HG02798 (cell line): ENCODE measurements at regions not wholly inside any gene's neighbourhood (a gene's known extent, or its start where the extent isn't known, plus 50 kb on each side); places are given as distances from the start of the nearest gene placed in this dataset.

Source experiments
- ATAC-seq: cut with Tn5 transposase; IDR thresholded peaks from one replicate; pipeline ENCODE4 v1.9.1; 2021; ENCODE audit warnings: mild to moderate bottlenecking; ENCODE audit not compliant: unreplicated experiment, poor library complexity

DNA sequence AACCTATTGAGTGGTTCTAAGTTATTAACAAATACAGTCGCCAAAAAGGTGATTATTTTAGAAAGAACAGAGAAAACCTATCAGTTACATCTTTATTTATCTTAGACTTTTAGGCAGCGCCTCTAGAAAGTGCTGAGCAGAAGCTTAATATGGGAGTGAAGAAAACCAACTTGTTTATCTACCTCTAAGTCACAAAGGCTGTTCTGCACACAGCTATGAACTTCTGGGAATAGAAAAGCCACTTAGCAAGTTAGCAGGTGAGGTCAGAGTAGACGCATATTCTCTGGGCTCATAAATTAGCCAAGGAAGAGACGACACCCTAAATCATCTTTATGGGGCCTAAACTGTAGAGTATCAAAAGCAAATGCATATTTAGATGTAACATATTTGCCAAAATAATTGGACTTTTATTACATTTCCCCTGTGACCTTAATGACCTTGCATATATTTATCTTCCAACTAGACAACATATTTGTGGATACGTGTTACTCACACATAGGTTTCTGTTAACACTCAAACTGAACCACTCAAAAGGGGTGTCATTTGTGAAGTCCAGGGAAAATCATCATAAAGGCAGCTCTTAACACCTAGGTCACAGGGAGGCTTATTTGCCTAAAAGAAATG is 267.1 kb downstream of the ADGB start:
- ATAC-seq: no peak

DNA sequence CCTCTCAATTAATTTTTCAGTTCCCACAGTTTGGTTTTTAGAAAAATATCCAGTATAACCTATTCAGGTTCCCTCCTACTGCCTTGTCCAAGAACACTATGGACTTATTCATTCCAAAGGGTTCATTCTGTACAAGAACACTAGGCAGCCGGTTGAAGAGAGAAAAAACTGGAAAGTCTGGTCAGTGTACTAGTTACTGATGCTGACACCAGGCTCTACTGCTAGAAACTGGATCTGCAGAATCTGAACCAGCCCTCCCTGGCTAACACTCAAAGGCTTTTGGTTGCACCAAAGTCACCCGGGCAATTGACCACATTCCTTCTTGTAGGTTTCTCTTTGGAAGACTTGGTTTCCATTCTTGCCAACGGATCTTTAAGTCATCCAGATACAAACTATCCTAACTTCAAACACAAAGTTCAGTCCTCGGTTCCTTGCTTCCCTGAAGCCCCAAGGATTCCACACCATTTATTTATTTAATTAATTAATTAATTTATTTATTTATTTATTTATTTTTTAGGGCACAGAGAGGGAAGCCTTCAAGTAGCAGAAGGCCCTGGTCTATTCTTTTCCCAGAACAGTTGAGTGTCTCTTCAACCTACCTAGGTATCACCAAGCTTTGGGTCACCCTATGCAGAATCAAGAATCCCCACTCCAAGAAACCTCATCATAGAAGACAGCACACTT is 268.1 kb downstream of the ADGB start:
- ATAC-seq: no peak

DNA sequence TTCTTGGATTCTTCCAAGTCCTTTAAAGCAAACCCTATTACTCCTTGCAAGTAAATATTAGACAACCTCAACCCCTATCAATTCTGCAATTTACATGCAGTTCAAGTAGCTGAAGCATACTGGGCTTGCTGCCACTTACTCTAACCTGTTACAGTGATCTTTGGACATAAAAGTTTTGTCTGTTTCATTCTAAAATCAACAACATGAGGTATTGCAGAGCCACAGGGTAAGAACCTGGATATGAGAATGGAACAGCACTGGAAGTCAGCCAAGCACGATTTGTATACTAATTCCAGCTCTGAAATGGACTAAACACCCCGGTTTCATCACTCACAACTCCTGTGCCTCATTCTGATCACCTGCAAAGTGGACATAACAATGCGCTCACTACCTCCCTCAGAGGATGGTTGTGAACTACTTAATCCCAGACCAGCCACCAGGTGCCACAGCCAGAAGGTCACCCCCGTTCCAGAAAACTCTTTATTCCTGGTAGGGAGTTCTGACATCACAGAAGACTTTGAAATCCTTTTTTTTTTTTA is 270.0 kb downstream of the ADGB start:
- no peak for ATAC-seq

DNA sequence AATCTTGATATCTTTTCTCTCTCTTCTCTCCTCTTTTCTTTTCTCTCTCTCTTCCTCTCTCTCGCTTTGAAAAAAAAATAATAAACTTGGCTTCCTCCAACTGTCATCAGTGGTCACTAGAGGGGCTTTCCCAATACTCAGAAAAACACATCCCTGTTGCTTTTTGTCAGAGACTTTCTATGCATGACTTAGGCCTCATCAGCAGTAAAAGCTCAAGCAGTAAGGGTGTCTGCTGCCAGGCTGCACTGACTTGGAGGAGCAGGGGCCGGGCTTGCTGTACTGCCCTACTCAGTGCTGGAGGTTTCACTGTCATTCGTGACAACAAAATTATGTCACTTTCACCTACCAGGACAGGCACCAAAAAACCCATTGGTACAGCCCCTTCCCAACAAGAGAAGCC is 272.0 kb downstream of the ADGB start:
- peak; percentile 77 for ATAC-seq

DNA sequence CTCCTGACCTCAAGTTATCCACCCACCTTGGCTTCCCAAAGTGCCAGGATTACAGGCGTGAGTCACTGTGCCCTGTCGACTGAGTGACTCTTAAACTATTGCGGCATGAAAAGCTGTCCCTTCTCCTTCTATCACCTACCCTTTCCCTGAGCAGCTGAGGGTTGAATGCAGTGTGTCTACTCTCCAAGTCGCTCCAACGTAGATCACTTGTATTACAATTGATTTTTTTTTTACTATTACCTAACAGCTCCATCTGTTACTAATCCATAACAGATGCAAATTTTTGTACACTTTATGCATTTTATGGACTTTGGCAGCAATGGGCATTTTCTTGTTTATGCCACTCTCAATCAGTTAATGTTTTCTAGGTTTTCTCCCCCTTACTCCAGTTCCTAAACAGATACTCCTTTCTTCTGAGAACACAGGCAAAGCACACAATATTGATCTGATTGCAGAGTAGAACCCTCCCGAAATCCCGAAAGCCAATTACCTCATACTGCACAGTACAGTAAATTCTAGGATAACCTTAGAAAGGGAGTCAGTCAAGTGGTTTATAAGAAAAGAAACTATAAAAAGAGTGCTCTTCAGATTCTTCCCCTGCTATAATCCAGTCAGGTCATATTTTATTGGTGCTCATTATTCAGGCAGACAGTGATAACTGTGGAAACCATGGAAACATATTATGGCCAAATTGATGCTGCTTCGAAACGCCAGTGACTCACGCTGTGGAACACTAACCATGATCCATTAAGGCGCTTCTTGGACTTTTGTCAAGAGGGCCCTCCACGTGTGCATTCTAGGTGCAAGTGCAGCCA is 273.0 kb downstream of the ADGB start:
- ATAC-seq: no peak

DNA sequence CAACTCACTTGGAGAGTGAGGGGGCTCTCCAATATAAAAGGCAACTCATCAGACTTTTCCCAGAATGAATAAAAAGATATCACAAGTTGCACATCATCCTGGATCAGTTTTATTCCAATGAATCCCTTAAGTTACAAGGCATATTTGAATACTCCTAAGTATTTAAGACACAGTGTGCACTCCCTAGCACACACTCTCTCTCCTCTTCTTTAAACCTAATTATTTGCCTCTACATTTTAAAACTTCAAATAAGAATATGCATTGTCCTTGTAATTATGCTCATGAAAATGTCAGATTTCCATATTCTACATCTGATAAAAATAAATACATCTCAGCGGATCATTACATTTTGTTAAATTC is 273.6 kb downstream of the ADGB start:
- no peak for ATAC-seq

DNA sequence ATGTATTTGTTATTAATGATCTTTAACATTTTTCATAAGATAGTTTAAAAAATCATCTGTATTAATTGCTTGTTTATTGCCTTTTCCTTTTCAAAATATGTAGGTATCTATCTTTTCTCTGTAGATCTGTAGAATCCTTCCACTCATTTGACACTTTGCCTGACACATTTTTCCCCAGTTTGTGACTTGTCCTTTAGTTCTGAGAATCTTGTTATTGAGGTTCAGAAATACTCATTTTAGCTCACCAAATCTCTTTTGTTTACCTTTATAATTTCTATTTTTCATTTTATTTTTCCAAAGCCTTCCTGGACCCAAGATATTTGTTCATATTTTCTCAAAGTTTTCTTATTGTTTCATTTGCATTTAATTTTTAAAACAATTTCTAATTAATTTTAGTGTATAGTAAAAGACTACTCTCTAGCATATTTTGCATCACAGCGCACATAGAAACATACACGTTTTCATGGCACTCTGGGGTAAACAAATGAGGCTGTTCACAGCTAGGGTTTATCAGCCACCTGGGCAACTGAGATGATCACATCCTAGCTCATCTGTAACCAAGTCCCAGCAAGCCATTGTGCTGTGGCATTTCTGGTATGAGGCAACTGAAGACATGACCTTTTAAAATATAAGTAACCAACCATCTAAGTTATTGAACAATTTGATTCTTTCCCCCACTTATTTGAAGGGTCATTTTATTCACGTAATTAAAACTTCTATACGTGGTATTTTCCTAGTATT is 275.7 kb downstream of the ADGB start:
- no peak for ATAC-seq

DNA sequence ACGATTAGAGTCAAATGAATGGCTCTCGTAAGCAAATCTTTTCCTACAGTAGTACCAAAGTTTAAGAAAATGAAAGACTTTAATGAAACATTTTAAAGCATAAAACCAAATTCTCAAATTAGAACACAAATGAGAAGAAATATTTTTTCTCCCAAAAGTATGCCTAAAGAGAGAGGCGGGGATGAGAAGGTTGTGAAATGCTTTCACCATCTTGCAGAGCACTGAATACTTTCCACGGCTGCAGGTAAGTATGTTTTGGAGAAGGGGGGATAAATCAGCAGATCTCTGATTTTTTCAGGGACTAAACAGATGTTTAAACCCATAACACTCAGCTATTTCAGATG is 277.1 kb downstream of the ADGB start:
- ATAC-seq: no peak

DNA sequence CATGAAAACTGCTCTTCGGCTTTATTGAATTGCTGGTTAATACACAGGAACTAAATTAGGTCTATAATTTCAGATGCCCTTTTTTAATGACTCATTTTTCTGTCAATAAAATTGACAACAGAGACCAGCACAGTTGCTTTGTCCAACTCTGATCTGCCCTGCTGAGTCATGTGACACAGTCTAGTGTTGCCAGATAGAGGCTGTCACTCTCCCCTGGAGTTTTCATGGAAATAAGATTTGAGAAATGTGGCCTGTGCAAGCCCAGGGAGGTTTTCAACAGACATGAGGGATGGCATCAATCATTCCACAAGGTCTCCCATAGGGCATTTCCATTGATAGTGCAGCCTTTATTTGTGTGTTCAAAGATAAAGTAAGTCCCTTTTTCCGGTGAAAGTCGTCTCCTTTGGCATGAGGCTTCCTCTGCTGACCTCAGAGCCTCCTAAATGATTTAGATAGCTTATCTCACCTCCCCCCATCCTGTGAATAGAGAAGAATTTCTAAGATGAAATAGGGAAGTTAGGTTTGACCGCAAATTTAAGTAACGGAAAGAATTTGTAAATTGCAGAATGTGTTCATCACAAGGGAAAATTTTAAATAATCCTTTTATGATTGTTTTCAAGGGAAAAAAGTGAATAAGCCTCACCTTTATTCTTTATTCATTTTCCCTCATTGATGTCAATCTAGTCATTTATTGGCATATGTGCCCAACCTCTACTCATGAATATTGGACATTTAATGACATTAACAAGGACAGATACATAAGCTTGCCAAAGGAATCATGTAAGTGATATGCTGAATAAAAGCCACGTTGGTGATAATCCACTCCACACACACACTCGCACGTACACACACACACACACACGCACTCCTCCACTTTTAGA is 277.7 kb downstream of the ADGB start:
- no peak for ATAC-seq

DNA sequence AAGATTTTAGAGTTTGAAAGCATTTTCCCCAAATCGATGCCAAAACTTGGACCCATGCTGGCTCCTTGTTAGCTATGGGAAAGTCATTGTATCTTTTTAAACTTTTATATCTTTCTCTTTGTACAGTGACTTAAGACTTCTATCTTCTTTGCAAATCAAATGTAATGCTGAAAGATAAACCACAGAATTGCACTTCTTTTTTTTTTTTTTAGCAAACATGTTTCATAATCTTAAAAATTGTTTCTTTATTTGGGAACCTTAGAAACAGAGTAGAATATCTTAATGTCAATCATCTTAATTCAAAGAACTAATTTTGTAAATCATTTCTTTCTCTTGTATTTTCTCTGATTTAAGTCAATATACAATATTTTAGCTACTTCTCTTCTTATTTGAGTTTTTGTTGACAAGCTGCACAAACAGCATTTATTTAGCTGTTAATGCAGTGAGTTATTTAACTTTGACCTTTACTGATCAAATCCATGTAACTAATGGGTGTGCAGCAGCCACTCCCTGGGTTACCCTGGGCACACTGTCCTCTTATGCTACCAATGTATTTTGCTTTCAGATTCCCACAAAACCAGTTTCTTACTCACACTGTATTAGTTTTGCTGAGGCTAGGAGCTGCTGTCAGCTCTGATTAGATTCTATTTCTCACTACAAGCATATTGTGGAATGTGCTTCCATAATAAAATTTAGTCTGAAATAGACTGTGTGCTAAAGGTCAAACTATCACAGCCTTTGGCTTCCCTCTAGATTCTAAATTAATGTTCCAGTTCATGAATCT is 279.6 kb downstream of the ADGB start:
- ATAC-seq: no peak

DNA sequence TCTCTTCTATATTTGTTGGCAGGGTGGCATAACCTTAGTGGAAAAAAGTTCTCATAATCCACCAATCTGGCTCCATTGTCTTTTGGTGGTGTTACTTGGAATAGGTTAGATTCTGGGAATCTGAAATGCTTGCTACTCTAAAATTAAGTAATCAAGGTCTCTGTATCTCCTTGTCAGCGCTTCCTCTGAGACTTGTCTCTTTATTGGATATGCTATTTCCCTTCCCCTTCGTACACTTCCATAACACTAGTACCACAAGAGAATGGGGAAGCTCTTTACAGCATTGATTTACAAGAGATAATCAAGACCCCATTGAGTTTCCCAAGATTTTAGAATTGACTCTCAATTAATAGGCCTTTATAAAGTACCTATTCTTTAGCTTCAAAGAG is 280.2 kb downstream of the ADGB start:
- ATAC-seq: no peak

DNA sequence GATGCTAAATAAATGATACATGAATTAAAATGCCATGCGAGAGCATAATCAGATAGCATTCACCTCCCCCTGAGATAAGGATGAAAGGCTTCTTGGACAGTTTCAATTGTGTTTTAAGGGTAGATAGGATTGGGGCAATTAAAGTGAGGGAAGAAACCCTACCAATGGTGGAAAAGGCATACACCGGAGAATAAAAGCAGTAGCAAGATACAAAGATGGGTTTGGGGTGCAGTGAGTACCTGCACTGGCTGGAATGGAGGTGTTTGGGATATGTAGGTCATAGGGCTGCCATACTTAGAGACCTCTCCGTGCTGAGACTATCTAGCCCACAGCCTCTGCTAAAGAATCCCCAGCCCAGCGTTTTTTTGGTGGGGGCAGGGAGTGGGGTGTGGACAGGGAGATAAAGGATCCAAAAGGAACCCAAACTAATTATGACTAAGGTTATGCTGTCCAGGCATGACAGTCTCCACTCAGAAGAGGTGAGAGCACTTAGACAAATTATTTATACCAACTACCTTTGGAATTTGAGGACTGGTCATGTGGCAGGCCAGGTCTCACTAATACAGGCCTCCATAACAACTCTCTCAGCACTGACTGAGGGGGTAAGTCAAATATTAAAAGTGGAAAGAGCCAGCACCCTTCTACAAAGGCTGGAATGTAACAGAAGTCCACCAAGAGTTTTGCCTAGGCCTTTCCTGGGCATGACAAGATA is 280.8 kb downstream of the ADGB start:
- no peak for ATAC-seq

DNA sequence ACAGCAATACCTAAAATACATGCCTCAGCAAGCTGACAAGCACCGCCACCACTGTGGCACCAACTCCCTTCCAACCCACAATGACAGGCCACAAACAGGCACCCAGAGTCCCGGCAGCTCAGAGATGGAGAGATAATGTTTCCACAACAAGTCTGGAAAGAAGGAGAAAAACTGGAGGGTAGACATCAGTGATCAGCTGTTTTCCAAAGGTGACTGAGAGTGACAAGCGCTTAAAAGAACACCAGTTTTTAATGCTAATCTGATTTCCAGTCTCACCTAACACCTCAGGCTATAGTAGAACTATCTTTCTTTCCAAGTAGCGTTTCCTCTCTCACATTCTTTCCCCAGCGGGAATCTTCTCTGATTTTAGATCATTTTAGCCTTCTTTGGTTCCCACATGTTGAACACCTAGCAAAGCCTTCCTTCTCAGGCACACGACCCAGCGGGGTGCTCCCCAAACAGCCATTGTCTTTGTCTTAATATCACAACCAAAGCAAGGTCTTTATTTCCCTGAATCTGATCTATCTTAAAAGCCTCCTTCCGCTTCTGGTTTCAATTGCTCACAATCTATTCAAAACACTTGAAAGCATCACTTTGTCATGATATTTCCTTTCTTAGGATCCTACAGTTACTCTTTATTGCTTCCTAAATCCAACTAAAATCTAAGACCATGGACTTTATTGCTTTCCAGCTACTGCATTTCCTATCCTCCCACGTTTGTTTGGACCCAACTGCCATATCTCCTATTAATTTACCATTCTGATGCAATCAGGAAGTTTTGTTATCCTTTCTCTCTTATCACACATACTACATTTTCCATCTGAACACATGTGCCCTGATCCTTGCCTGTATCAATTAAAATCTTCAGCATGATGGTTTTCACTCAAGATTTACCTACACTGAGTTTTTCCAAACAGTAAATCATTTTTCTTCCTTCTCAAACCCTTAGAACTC is 282.7 kb downstream of the ADGB start:
- no peak for ATAC-seq

DNA sequence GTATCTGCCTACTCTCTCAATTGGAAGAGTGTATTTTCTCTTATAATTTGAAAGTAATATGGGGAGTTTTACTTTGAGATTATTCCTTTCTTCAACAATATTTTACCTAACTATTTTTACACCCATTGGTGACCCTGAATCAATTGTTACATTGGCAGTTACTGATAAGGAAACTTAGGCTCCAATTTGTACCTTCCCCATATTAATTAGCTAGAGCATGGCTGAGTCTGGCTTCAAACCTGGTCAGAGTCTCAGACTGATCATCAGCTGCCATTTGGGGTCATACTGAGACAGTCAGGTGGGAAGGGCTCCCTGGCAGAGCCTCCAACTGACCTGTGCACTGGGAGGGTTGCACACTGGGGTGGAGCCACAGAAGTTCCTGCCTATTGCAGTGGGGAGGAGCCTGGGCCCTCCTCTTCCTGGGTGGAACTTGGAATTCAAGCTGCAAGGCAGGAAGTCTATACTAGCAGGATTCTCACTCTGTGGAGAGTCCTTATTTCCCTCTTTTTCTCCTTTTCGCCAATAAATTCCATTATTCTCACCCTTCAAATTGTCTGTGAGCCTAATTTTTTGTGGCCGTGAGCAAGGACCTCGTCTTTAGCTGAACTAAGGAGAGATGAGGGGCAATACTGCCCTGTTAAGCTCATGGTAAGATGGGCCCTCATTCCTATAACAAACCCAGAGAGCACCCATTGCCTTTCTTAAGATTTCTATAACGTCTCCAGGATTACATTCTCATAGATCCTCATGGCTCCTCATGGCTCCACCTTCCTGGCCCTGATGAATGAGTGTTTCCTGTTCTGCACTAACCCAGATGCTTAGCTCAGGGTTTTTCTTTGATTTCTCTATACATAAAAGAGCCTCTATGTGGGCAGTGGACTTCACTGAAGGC is 285.1 kb downstream of the ADGB start:
- ATAC-seq: no peak

DNA sequence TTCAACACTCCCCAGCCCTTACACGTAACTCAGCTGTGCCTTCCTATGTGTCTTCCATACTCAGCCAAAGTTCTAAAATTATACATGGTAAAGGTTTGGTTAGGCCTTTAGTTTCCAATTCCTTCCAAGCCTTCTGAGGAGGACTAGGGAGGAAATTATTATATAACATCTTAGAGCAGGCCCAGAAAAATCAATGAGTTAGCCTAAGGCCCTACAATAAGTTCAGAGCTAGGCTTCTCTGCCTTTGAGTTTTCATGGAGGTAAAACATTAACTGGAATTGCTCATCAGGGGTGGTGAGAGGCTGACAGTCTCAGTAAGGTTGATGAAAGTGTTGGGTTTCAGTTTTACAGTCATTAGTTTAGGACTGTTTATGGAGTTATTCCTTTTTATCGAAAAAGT is 286.0 kb downstream of the ADGB start:
- peak; percentile 80 for ATAC-seq

DNA sequence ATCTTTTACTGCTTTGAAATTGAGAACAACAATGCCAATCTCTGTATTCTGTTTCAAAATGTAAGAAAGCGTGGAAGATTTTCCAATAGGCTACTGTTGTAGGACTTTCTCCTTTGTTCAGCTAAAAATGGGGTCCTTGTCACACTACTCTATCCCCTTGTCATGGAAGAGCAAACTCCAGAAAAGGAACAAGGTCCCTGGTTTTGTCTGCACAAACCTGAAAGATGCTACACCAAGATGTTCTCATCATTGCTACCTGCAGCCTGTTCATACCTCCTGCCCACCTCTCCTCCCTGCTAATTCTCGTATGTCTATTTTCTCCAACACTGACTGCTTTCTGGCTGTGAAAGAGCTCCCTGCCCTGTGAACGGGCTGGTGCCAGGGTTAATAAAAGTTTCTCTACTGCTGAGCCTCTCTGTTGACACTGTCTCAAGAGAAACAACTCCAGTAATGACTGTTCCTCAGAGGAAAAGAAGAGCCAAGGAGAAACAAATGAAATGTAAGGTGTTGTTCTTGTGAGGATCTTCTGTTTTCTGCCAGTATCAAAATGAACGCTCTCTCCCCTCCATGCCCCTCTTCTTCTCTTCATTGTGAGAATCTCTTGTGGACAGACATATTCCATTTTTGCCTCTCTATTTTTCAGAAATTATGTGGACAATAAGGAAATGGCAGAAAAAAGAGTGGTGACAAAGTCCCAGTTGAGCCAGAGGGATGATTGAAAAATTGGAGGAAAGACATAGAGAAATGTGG is 287.1 kb downstream of the ADGB start:
- ATAC-seq: no peak
